ENCODE measurements at regions not wholly inside any gene's neighbourhood (a gene's known extent, or its start where the extent isn't known, plus 50 kb on each side); places are given as distances from the start of the nearest gene placed in this dataset.

- no peak overlapping the region for H4K91ac ChIP-seq (ENCODE audit: low read length)
These were observed 85.7 kb upstream of the ARRDC3 start for GRCh38 chr5:91468651-91469422.

GRCh38 chr5:91464886-91465646 lies 81.9 kb upstream of the ARRDC3 start:
- no peak overlapping the region for H2BK12ac ChIP-seq (ENCODE audit: low read length in 2 of 2)
- H3K18ac ChIP-seq (ENCODE audit: low read depth in 1 of 2, low read length in 2 of 2), result no peak overlapping the region
- H3K27ac ChIP-seq (ENCODE audit: low read length, poor library complexity, severe bottlenecking), result no peak overlapping the region
- no peak overlapping the region for H2AK5ac ChIP-seq (ENCODE audit: low read length, severe bottlenecking)
- H3K4ac ChIP-seq (ENCODE audit: low read depth in 1 of 2, low read length in 2 of 2), result no peak overlapping the region
- H2AFZ ChIP-seq (ENCODE audit: low read depth, low read length), result no peak overlapping the region
- H3K27me3 ChIP-seq (ENCODE audit: control insufficient read depth in 1 of 2, insufficient read depth in 1 of 2, low read length in 2 of 2), result no peaks in the 10 kb centered on the region
- no peaks in the 10 kb centered on the region for H3K4me1 ChIP-seq (ENCODE audit: control insufficient read depth, insufficient read depth, low read depth, low read length)
- H3K79me1 ChIP-seq (replicated peaks; ENCODE audit: low read length, poor library complexity, severe bottlenecking), result no peaks in the 10 kb centered on the region
- no peak overlapping the region for H2BK5ac ChIP-seq (ENCODE audit: low read depth, low read length, poor library complexity, severe bottlenecking)
- no peaks in the 10 kb centered on the region for H3K9me3 ChIP-seq (ENCODE audit: control insufficient read depth, low read length)
- H4K91ac ChIP-seq (ENCODE audit: low read length), result no peak overlapping the region
- no peak for DNase-seq
- no peak overlapping the region for H2BK15ac ChIP-seq (ENCODE audit: low read depth, poor library complexity, severe bottlenecking)
- WGBS, result no CpG with 5 or more reads among the region's 4 CpGs
- H3K14ac ChIP-seq (ENCODE audit: low read length in 2 of 2), result no peak overlapping the region
- H3K4me2 ChIP-seq (ENCODE audit: low read length, poor library complexity, severe bottlenecking), result no peak overlapping the region
- no peak overlapping the region for H3K4me3 ChIP-seq (ENCODE audit: insufficient read depth in 1 of 2, low read depth in 1 of 2, low read length in 2 of 2)
- H3K9ac ChIP-seq (ENCODE audit: low read length), result no peak overlapping the region
- H4K8ac ChIP-seq (ENCODE audit: low read length), result no peak overlapping the region
- H3K23ac ChIP-seq (ENCODE audit: low read length in 2 of 2), result no peak overlapping the region
- no peak overlapping the region for H2BK120ac ChIP-seq (ENCODE audit: low read depth, low read length)
- no peaks in the 10 kb centered on the region for H3K36me3 ChIP-seq (ENCODE audit: control insufficient read depth in 1 of 2, insufficient read depth in 2 of 2, low read depth in 1 of 2, low read length in 2 of 2)

More at GRCh38 chr5:91468651-91469422, 85.7 kb upstream of the ARRDC3 start:
- Histone ChIP-seq H3K4ac (ENCODE audit: low read depth in 1 of 2, low read length in 2 of 2) (no peak overlapping the region), H2BK15ac (ENCODE audit: low read depth, poor library complexity, severe bottlenecking) (no peak overlapping the region), H2BK5ac (ENCODE audit: low read depth, low read length, poor library complexity, severe bottlenecking) (no peak overlapping the region), H3K79me1 (replicated peaks; ENCODE audit: low read length, poor library complexity, severe bottlenecking) (no peaks in the 10 kb centered on the region), H3K9me3 (ENCODE audit: control insufficient read depth, low read length) (no peaks in the 10 kb centered on the region), H3K9ac (ENCODE audit: low read length) (no peak overlapping the region), H3K18ac (ENCODE audit: low read depth in 1 of 2, low read length in 2 of 2) (no peak overlapping the region), H2BK120ac (ENCODE audit: low read depth, low read length) (no peak overlapping the region), H3K36me3 (ENCODE audit: control insufficient read depth in 1 of 2, insufficient read depth in 2 of 2, low read depth in 1 of 2, low read length in 2 of 2) (no peaks in the 10 kb centered on the region), H3K4me1 (ENCODE audit: control insufficient read depth, insufficient read depth, low read depth, low read length) (no peaks in the 10 kb centered on the region), H3K27me3 (ENCODE audit: control insufficient read depth in 1 of 2, insufficient read depth in 1 of 2, low read length in 2 of 2) (no peaks in the 10 kb centered on the region), H4K8ac (ENCODE audit: low read length) (no peak overlapping the region), H2AK5ac (ENCODE audit: low read length, severe bottlenecking) (no peak overlapping the region), H3K14ac (ENCODE audit: low read length in 2 of 2) (no peak overlapping the region), H3K4me3 (ENCODE audit: insufficient read depth in 1 of 2, low read depth in 1 of 2, low read length in 2 of 2) (no peak overlapping the region), H2BK12ac (ENCODE audit: low read length in 2 of 2) (no peak overlapping the region), H3K27ac (ENCODE audit: low read length, poor library complexity, severe bottlenecking) (no peak overlapping the region), H3K4me2 (ENCODE audit: low read length, poor library complexity, severe bottlenecking) (no peak overlapping the region), H3K23ac (ENCODE audit: low read length in 2 of 2) (no peak overlapping the region), H2AFZ (ENCODE audit: low read depth, low read length) (no peak overlapping the region)
- peak; percentile 27 for DNase-seq
- WGBS, result 84% methylated on average over 7 of the region's 7 CpGs

- H2BK15ac ChIP-seq (ENCODE audit: low read depth, poor library complexity, severe bottlenecking), result no peak overlapping the region
- H3K79me1 ChIP-seq (replicated peaks; ENCODE audit: low read length, poor library complexity, severe bottlenecking), result no peaks in the 10 kb centered on the region
- H3K14ac ChIP-seq (ENCODE audit: low read length in 2 of 2), result no peak overlapping the region
- no peaks in the 10 kb centered on the region for H3K4me1 ChIP-seq (ENCODE audit: control insufficient read depth, insufficient read depth, low read depth, low read length)
- no peak overlapping the region for H2BK5ac ChIP-seq (ENCODE audit: low read depth, low read length, poor library complexity, severe bottlenecking)
- no peak overlapping the region for H3K23ac ChIP-seq (ENCODE audit: low read length in 2 of 2)
- H3K4ac ChIP-seq (ENCODE audit: low read depth in 1 of 2, low read length in 2 of 2), result no peak overlapping the region
- H3K36me3 ChIP-seq (ENCODE audit: control insufficient read depth in 1 of 2, insufficient read depth in 2 of 2, low read depth in 1 of 2, low read length in 2 of 2), result no peaks in the 10 kb centered on the region
- H3K9me3 ChIP-seq (ENCODE audit: control insufficient read depth, low read length), result no peaks in the 10 kb centered on the region
- DNase-seq, result no peak
- no peak overlapping the region for H2AFZ ChIP-seq (ENCODE audit: low read depth, low read length)
- no peaks in the 10 kb centered on the region for H3K27me3 ChIP-seq (ENCODE audit: control insufficient read depth in 1 of 2, insufficient read depth in 1 of 2, low read length in 2 of 2)
- H2AK5ac ChIP-seq (ENCODE audit: low read length, severe bottlenecking), result no peak overlapping the region
- no peak overlapping the region for H2BK12ac ChIP-seq (ENCODE audit: low read length in 2 of 2)
- no peak overlapping the region for H3K9ac ChIP-seq (ENCODE audit: low read length)
- H3K4me2 ChIP-seq (ENCODE audit: low read length, poor library complexity, severe bottlenecking), result no peak overlapping the region
- H4K8ac ChIP-seq (ENCODE audit: low read length), result no peak overlapping the region
- no peak overlapping the region for H3K4me3 ChIP-seq (ENCODE audit: insufficient read depth in 1 of 2, low read depth in 1 of 2, low read length in 2 of 2)
- H2BK120ac ChIP-seq (ENCODE audit: low read depth, low read length), result no peak overlapping the region
- no peak overlapping the region for H3K18ac ChIP-seq (ENCODE audit: low read depth in 1 of 2, low read length in 2 of 2)
- H3K27ac ChIP-seq (ENCODE audit: low read length, poor library complexity, severe bottlenecking), result no peak overlapping the region
- H4K91ac ChIP-seq (ENCODE audit: low read length), result no peak overlapping the region
- no CpG with 5 or more reads among the region's 1 CpG for WGBS
These were observed 74.6 kb upstream of the ARRDC3 start for GRCh38 chr5:91457681-91458058.

GRCh38 chr5:91456928-91457680 lies 74.0 kb upstream of the ARRDC3 start:
- no peak overlapping the region for H2AFZ ChIP-seq (ENCODE audit: low read depth, low read length)
- no peaks in the 10 kb centered on the region for H3K4me1 ChIP-seq (ENCODE audit: control insufficient read depth, insufficient read depth, low read depth, low read length)
- no peak for DNase-seq
- H2BK120ac ChIP-seq (ENCODE audit: low read depth, low read length), result no peak overlapping the region
- H3K9ac ChIP-seq (ENCODE audit: low read length), result no peak overlapping the region
- no peak overlapping the region for H2BK12ac ChIP-seq (ENCODE audit: low read length in 2 of 2)
- H3K23ac ChIP-seq (ENCODE audit: low read length in 2 of 2), result no peak overlapping the region
- no peak overlapping the region for H3K27ac ChIP-seq (ENCODE audit: low read length, poor library complexity, severe bottlenecking)
- H2BK5ac ChIP-seq (ENCODE audit: low read depth, low read length, poor library complexity, severe bottlenecking), result no peak overlapping the region
- no CpG with 5 or more reads among the region's 2 CpGs for WGBS
- H4K8ac ChIP-seq (ENCODE audit: low read length), result no peak overlapping the region
- no peak overlapping the region for H3K4me3 ChIP-seq (ENCODE audit: insufficient read depth in 1 of 2, low read depth in 1 of 2, low read length in 2 of 2)
- no peak overlapping the region for H3K4me2 ChIP-seq (ENCODE audit: low read length, poor library complexity, severe bottlenecking)
- H3K18ac ChIP-seq (ENCODE audit: low read depth in 1 of 2, low read length in 2 of 2), result no peak overlapping the region
- H2AK5ac ChIP-seq (ENCODE audit: low read length, severe bottlenecking), result no peak overlapping the region
- no peaks in the 10 kb centered on the region for H3K79me1 ChIP-seq (replicated peaks; ENCODE audit: low read length, poor library complexity, severe bottlenecking)
- H4K91ac ChIP-seq (ENCODE audit: low read length), result no peak overlapping the region
- no peak overlapping the region for H3K4ac ChIP-seq (ENCODE audit: low read depth in 1 of 2, low read length in 2 of 2)
- H3K14ac ChIP-seq (ENCODE audit: low read length in 2 of 2), result no peak overlapping the region
- H2BK15ac ChIP-seq (ENCODE audit: low read depth, poor library complexity, severe bottlenecking), result no peak overlapping the region
- no peaks in the 10 kb centered on the region for H3K27me3 ChIP-seq (ENCODE audit: control insufficient read depth in 1 of 2, insufficient read depth in 1 of 2, low read length in 2 of 2)
- no peaks in the 10 kb centered on the region for H3K36me3 ChIP-seq (ENCODE audit: control insufficient read depth in 1 of 2, insufficient read depth in 2 of 2, low read depth in 1 of 2, low read length in 2 of 2)
- no peaks in the 10 kb centered on the region for H3K9me3 ChIP-seq (ENCODE audit: control insufficient read depth, low read length)
